Endothelial cell (in vitro differentiated cells): ENCODE measurements at regions not wholly inside any gene's neighbourhood (a gene's known extent, or its start where the extent isn't known, plus 50 kb on each side); places are given as distances from the start of the nearest gene placed in this dataset.

ENCODE experiments used
- DNase-seq: peaks from one replicate; pipeline ENCODE4 v3.0.0; 2021; ENCODE audit warnings: low spot score
- H3K27ac Mint-ChIP-seq: one replicate; pipeline ENCODE4 v1.8.0; 2021; ENCODE audit warnings: mixed read lengths, inconsistent platforms; ENCODE audit not compliant: unreplicated experiment
- H3K27me3 Mint-ChIP-seq: one replicate; pipeline ENCODE4 v1.8.0; 2021; ENCODE audit warnings: mild to moderate bottlenecking, moderate library complexity, mixed read lengths, inconsistent platforms; ENCODE audit not compliant: unreplicated experiment
- H3K36me3 Mint-ChIP-seq: one replicate; pipeline ENCODE4 v1.8.0; 2021; ENCODE audit warnings: mild to moderate bottlenecking, low read depth, mixed read lengths, inconsistent platforms; ENCODE audit not compliant: unreplicated experiment
- H3K4me1 Mint-ChIP-seq: one replicate; pipeline ENCODE4 v1.8.0; 2021; ENCODE audit warnings: mild to moderate bottlenecking, mixed read lengths, inconsistent platforms; ENCODE audit not compliant: unreplicated experiment
- H3K4me3 Mint-ChIP-seq: one replicate; pipeline ENCODE4 v1.8.0; 2021; ENCODE audit warnings: mild to moderate bottlenecking, mixed read lengths, inconsistent platforms; ENCODE audit not compliant: unreplicated experiment
- H3K9me3 Mint-ChIP-seq: one replicate; pipeline ENCODE4 v1.8.0; 2021; ENCODE audit warnings: mixed read lengths, inconsistent platforms; ENCODE audit not compliant: unreplicated experiment
- TF ChIP-seq, protein P1 (sequence below): fragments of 200-600 bp; sonication (generic); IDR thresholded peaks from one replicate; pipeline ENCODE4 v1.5.0; 2021; ENCODE audit warnings: antibody characterized with exemption; ENCODE audit not compliant: unreplicated experiment

- TF ChIP-seq, protein P1, sequence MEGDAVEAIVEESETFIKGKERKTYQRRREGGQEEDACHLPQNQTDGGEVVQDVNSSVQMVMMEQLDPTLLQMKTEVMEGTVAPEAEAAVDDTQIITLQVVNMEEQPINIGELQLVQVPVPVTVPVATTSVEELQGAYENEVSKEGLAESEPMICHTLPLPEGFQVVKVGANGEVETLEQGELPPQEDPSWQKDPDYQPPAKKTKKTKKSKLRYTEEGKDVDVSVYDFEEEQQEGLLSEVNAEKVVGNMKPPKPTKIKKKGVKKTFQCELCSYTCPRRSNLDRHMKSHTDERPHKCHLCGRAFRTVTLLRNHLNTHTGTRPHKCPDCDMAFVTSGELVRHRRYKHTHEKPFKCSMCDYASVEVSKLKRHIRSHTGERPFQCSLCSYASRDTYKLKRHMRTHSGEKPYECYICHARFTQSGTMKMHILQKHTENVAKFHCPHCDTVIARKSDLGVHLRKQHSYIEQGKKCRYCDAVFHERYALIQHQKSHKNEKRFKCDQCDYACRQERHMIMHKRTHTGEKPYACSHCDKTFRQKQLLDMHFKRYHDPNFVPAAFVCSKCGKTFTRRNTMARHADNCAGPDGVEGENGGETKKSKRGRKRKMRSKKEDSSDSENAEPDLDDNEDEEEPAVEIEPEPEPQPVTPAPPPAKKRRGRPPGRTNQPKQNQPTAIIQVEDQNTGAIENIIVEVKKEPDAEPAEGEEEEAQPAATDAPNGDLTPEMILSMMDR = no peak
- H3K36me3 Mint-ChIP-seq = peaks cover 14% of the 10 kb centered on the region
- no peaks in the 10 kb centered on the region for H3K9me3 Mint-ChIP-seq
- H3K27me3 Mint-ChIP-seq = peaks cover 5% of the 10 kb centered on the region
- no peak overlapping the region for H3K27ac Mint-ChIP-seq
- DNase-seq = no peak
- peaks cover 10% of the 10 kb centered on the region for H3K4me1 Mint-ChIP-seq
- no peak overlapping the region for H3K4me3 Mint-ChIP-seq
Observed at GRCh38 chr4:152095701-152096070, 334.9 kb upstream of the GATB start.

DNA sequence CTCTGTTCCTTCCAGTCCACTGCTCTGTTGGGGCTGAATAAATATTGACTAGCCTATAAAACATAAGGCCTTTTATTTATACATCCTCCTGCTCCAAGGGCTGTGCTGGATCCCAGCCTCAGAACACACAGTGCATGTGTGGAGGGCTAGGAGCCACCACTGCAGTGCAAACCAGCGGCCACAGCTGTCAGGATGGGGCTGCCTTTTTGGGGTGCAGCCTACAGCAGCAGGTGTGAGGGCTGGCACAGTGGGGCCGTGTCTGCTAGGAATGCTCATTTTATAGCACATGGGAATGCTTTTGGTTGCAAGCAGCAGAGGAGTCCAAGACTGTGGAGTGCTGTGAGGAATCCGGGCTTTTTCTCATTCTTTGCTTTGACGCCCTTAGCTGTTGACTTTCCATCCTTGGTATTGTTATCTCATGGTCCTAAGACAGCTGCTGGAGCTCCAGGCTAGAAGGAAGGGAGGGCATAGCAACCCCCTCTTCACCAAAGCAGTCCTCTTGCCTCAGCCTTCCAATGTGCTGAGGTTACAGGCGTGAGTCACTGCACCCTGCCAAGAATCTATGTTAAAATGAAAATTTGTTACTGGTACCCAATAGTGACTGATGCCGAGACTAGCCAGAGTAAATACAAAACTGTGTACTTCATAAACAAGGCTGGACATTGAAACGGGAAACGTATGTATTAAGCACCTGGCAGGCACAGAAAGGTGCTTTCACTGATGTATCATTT, 334.3 kb upstream of the GATB start:
- Mint-ChIP-seq H3K4me3 (no peak overlapping the region), H3K27me3 (peaks cover 5% of the 10 kb centered on the region), H3K36me3 (peaks cover 14% of the 10 kb centered on the region), H3K4me1 (peaks cover 4% of the 10 kb centered on the region), H3K9me3 (no peaks in the 10 kb centered on the region), H3K27ac (no peak overlapping the region)
- TF ChIP-seq, protein P1 = no peak
- DNase-seq = no peak

GRCh38 chr4:152091405-152091804, 330.6 kb upstream of the GATB start:
- no peaks in the 10 kb centered on the region for H3K9me3 Mint-ChIP-seq
- peaks cover 4% of the 10 kb centered on the region for H3K4me1 Mint-ChIP-seq
- TF ChIP-seq, protein P1 = no peak
- no peak overlapping the region for H3K4me3 Mint-ChIP-seq
- no peak overlapping the region for H3K27ac Mint-ChIP-seq
- H3K36me3 Mint-ChIP-seq = peaks cover 10% of the 10 kb centered on the region
- H3K27me3 Mint-ChIP-seq = peaks cover 5% of the 10 kb centered on the region
- no peak for DNase-seq

DNA sequence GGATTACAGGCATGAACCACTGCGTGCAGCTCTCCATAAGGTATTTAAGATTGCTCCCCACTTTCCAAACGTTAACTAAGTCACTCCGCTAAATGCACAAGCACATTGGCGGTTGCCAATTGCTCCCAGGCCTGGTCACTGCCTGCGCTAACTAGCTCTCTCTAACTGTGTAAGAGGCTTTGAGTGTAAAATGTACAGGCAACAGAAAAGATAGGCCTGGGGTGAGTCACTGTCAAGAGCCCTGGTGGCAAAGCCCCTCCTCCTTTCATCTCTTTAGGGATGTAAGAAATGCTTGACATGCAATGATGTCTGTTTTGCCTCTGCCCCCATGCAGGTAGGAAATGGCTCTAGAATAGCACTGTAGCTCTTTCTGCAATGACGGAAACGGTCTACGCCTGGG, 329.7 kb upstream of the GATB start:
- Mint-ChIP-seq H3K36me3 (peaks cover 10% of the 10 kb centered on the region), H3K9me3 (no peaks in the 10 kb centered on the region), H3K27ac (no peak overlapping the region), H3K4me1 (peaks cover 4% of the 10 kb centered on the region), H3K4me3 (no peak overlapping the region), H3K27me3 (peaks cover 5% of the 10 kb centered on the region)
- DNase-seq = no peak
- TF ChIP-seq, protein P1 = no peak

DNA sequence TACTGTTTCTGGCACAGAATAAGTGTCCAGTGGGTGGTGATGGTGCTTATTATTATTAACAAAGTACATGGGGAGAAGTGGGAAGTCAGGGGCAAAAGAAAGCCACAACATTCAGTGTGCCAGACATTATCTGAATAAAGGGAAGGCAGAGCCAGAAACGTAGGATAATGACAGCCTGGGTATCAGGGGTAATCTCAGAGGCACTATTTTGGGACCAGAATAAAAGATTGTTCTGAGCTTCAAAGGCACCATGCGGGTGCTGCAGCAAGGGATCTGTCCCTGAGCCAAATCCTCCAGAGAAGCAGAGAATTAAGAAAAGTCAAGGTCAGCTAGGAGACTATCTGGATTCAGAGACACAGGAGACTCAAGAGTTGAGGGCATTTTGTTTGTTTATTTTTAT, 328.8 kb upstream of the GATB start:
- Mint-ChIP-seq H3K27ac (no peak overlapping the region), H3K36me3 (peaks cover 10% of the 10 kb centered on the region), H3K9me3 (no peaks in the 10 kb centered on the region), H3K4me3 (no peak overlapping the region), H3K27me3 (peaks cover 5% of the 10 kb centered on the region), H3K4me1 (peaks cover 4% of the 10 kb centered on the region)
- TF ChIP-seq, protein P1 = no peak
- DNase-seq = no peak
